HG03280 (cell line): ENCODE measurements at regions not wholly inside any gene's neighbourhood (a gene's known extent, or its start where the extent isn't known, plus 50 kb on each side); places are given as distances from the start of the nearest gene placed in this dataset.
"Not testable (repeated sequence)": the region's sequence is repeated elsewhere in the genome, so short reads cannot be mapped to it uniquely, and the experiment has no call there.

Experiments used
- ATAC-seq: cut with Tn5 transposase; IDR thresholded peaks from one replicate; pipeline ENCODE4 v1.9.1; 2021; ENCODE audit warnings: mild to moderate bottlenecking, moderate library complexity; ENCODE audit not compliant: unreplicated experiment

- ATAC-seq = no peak
Observed at GRCh38 chr6:14584450-14584849, 466.9 kb downstream of the CD83 start.

GRCh38 chr6:14585689-14586088 is 468.1 kb downstream of the CD83 start:
- ATAC-seq = no peak

- no peak for ATAC-seq
Observed at GRCh38 chr6:14589175-14589574, 471.6 kb downstream of the CD83 start.

- no peak for ATAC-seq
Observed at GRCh38 chr6:14590586-14590985, 473.0 kb downstream of the CD83 start.

- ATAC-seq = no peak
Observed at GRCh38 chr6:14591998-14592397, 474.4 kb downstream of the CD83 start.

- ATAC-seq = no peak
Observed at GRCh38 chr6:14593286-14593685, 475.7 kb downstream of the CD83 start.

- no peak for ATAC-seq
Observed at GRCh38 chr6:14595751-14596150, 478.2 kb downstream of the CD83 start.

GRCh38 chr6:14596410-14596809 is 478.8 kb downstream of the CD83 start:
- no peak for ATAC-seq

GRCh38 chr6:14597090-14597489 is 479.5 kb downstream of the CD83 start:
- no peak for ATAC-seq

GRCh38 chr6:14598017-14598864 is 480.7 kb downstream of the CD83 start:
- no peak for ATAC-seq

- ATAC-seq = not testable (repeated sequence)
Observed at GRCh38 chr6:14600306-14600705, 482.7 kb downstream of the CD83 start.

- no peak for ATAC-seq
Observed at GRCh38 chr6:14601490-14601889, 483.9 kb downstream of the CD83 start.

- ATAC-seq = no peak
Observed at GRCh38 chr6:14606353-14606752, 488.8 kb downstream of the CD83 start.

- ATAC-seq = no peak
Observed at GRCh38 chr6:14610141-14610540, 492.6 kb downstream of the CD83 start.

- no peak for ATAC-seq
Observed at GRCh38 chr6:14612016-14612980, 494.7 kb downstream of the CD83 start.

GRCh38 chr6:14614631-14615030 is 497.1 kb downstream of the CD83 start:
- ATAC-seq = no peak

GRCh38 chr6:14616656-14617055 is 499.1 kb downstream of the CD83 start:
- no peak for ATAC-seq

GRCh38 chr6:14618759-14619418 is 501.3 kb downstream of the CD83 start:
- no peak for ATAC-seq

- ATAC-seq = no peak
Observed at GRCh38 chr6:14619419-14619781, 501.8 kb downstream of the CD83 start.

- ATAC-seq = no peak
Observed at GRCh38 chr6:14620522-14620921, 502.9 kb downstream of the CD83 start.

GRCh38 chr6:14621518-14621917 is 503.9 kb downstream of the CD83 start:
- ATAC-seq = no peak
